Liver (tissue), 3 donors: ENCODE measurements at regions not wholly inside any gene's neighbourhood (a gene's known extent, or its start where the extent isn't known, plus 50 kb on each side); places are given as distances from the start of the nearest gene placed in this dataset.

ENCODE experiments used
- EGR1 ChIP-seq, 2 donors: IDR thresholded peaks; 2 replicates each; pipeline ENCODE4 v1.6.1; 2016 to 2018; ENCODE audit warnings: antibody characterized with exemption in 2 of 2, low read depth in 2 of 2
- HNF4A ChIP-seq, 2 donors: conservative IDR thresholded peaks; 2 replicates each; pipeline ENCODE4 v1.6.1; 2016; ENCODE audit warnings: antibody characterized with exemption in 2 of 2, mild to moderate bottlenecking in 2 of 2
- HNF4G ChIP-seq: IDR thresholded peaks from 2 replicates; pipeline ENCODE4 v1.6.1; 2016; ENCODE audit warnings: antibody characterized with exemption
- JUND ChIP-seq, 2 donors: IDR thresholded peaks; 2 replicates each; pipeline ENCODE4 v1.6.1; 2016; ENCODE audit warnings: antibody characterized with exemption in 2 of 2
- RAD21 ChIP-seq, 2 donors: IDR thresholded peaks; 2 replicates each; pipeline ENCODE4 v1.6.1; 2016; ENCODE audit warnings: antibody characterized with exemption in 2 of 2, mild to moderate bottlenecking in 2 of 2
- SP1 ChIP-seq: IDR thresholded peaks from 2 replicates; pipeline ENCODE4 v1.6.1; 2018; ENCODE audit warnings: antibody characterized with exemption, mild to moderate bottlenecking
- YY1 ChIP-seq: IDR thresholded peaks from 2 replicates; pipeline ENCODE4 v1.6.1; 2016; ENCODE audit warnings: antibody characterized with exemption, mild to moderate bottlenecking
- TF ChIP-seq, protein P1 (sequence below): IDR thresholded peaks from 2 replicates; pipeline ENCODE4 v1.6.1; 2016; ENCODE audit warnings: antibody characterized with exemption
- TF ChIP-seq, protein P2 (sequence below): fragments of 150-350 bp; IDR thresholded peaks from 2 replicates; pipeline ENCODE4 v1.5.1; 2017; ENCODE audit warnings: improper control_type of control experiment, low read depth, low read length; ENCODE audit not compliant: missing input control
- TF ChIP-seq, protein P3 (sequence below): IDR thresholded peaks from 2 replicates; pipeline ENCODE4 v1.6.1; 2016; ENCODE audit warnings: antibody characterized with exemption
- TF ChIP-seq, protein P4 (sequence below): IDR thresholded peaks from 2 replicates; pipeline ENCODE4 v1.6.1; 2016; ENCODE audit warnings: antibody characterized with exemption, mild to moderate bottlenecking
- TF ChIP-seq, protein P5 (sequence below): IDR thresholded peaks from 2 replicates; pipeline ENCODE4 v1.6.1; 2016; ENCODE audit warnings: antibody characterized with exemption
- donor health status: healthy.
- donor health status: healthy.

DNA sequence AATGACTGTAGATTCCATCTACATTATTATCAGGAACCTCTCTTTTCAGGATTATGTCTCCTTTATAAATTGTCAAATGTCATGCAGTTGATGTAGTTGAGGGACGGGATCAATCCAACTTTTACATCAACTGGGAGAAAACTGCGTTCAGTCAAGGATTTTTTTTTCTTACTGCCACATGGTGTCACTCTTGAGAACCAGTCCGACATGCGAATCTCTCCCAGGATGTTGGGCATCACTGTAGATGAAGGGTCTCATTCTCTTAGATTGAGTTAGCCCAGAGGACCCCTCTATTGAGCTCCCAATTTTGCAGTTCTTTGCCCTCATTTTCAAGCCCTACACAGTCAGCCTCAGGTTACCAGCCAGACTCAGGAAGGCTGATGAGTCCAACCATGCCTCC, 120.3 kb upstream of the PTPRZ1 start:
- TF ChIP-seq, protein P1, sequence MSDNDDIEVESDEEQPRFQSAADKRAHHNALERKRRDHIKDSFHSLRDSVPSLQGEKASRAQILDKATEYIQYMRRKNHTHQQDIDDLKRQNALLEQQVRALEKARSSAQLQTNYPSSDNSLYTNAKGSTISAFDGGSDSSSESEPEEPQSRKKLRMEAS, result no peak
- TF ChIP-seq, protein P2, sequence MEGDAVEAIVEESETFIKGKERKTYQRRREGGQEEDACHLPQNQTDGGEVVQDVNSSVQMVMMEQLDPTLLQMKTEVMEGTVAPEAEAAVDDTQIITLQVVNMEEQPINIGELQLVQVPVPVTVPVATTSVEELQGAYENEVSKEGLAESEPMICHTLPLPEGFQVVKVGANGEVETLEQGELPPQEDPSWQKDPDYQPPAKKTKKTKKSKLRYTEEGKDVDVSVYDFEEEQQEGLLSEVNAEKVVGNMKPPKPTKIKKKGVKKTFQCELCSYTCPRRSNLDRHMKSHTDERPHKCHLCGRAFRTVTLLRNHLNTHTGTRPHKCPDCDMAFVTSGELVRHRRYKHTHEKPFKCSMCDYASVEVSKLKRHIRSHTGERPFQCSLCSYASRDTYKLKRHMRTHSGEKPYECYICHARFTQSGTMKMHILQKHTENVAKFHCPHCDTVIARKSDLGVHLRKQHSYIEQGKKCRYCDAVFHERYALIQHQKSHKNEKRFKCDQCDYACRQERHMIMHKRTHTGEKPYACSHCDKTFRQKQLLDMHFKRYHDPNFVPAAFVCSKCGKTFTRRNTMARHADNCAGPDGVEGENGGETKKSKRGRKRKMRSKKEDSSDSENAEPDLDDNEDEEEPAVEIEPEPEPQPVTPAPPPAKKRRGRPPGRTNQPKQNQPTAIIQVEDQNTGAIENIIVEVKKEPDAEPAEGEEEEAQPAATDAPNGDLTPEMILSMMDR, result peak; percentile 18
- no peak for TF ChIP-seq HNF4G
- peak; percentile 54 to 65 for TF ChIP-seq RAD21 (IDR thresholded peaks at IDR 0.05)
- TF ChIP-seq, protein P3, sequence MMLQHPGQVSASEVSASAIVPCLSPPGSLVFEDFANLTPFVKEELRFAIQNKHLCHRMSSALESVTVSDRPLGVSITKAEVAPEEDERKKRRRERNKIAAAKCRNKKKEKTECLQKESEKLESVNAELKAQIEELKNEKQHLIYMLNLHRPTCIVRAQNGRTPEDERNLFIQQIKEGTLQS, result no peak
- no peak for TF ChIP-seq JUND (IDR thresholded peaks at IDR 0.05)
- TF ChIP-seq EGR1 (IDR thresholded peaks at IDR 0.05; ENCODE audit: low read depth in 2 of 2), result no peak
- TF ChIP-seq, protein P4, sequence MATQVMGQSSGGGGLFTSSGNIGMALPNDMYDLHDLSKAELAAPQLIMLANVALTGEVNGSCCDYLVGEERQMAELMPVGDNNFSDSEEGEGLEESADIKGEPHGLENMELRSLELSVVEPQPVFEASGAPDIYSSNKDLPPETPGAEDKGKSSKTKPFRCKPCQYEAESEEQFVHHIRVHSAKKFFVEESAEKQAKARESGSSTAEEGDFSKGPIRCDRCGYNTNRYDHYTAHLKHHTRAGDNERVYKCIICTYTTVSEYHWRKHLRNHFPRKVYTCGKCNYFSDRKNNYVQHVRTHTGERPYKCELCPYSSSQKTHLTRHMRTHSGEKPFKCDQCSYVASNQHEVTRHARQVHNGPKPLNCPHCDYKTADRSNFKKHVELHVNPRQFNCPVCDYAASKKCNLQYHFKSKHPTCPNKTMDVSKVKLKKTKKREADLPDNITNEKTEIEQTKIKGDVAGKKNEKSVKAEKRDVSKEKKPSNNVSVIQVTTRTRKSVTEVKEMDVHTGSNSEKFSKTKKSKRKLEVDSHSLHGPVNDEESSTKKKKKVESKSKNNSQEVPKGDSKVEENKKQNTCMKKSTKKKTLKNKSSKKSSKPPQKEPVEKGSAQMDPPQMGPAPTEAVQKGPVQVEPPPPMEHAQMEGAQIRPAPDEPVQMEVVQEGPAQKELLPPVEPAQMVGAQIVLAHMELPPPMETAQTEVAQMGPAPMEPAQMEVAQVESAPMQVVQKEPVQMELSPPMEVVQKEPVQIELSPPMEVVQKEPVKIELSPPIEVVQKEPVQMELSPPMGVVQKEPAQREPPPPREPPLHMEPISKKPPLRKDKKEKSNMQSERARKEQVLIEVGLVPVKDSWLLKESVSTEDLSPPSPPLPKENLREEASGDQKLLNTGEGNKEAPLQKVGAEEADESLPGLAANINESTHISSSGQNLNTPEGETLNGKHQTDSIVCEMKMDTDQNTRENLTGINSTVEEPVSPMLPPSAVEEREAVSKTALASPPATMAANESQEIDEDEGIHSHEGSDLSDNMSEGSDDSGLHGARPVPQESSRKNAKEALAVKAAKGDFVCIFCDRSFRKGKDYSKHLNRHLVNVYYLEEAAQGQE, result no peak
- no peak for TF ChIP-seq YY1
- TF ChIP-seq HNF4A (conservative IDR thresholded peaks at IDR 0.05), result no peak
- TF ChIP-seq SP1, result no peak
- TF ChIP-seq, protein P5, sequence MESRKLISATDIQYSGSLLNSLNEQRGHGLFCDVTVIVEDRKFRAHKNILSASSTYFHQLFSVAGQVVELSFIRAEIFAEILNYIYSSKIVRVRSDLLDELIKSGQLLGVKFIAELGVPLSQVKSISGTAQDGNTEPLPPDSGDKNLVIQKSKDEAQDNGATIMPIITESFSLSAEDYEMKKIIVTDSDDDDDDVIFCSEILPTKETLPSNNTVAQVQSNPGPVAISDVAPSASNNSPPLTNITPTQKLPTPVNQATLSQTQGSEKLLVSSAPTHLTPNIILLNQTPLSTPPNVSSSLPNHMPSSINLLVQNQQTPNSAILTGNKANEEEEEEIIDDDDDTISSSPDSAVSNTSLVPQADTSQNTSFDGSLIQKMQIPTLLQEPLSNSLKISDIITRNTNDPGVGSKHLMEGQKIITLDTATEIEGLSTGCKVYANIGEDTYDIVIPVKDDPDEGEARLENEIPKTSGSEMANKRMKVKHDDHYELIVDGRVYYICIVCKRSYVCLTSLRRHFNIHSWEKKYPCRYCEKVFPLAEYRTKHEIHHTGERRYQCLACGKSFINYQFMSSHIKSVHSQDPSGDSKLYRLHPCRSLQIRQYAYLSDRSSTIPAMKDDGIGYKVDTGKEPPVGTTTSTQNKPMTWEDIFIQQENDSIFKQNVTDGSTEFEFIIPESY, result no peak
